GM18498 (cell line): ENCODE measurements at regions not wholly inside any gene's neighbourhood (a gene's known extent, or its start where the extent isn't known, plus 50 kb on each side); places are given as distances from the start of the nearest gene placed in this dataset.
"Not testable (repeated sequence)": the region's sequence is repeated elsewhere in the genome, so short reads cannot be mapped to it uniquely, and the experiment has no call there.

Experiments
- ATAC-seq: cut with Tn5 transposase; IDR thresholded peaks from one replicate; pipeline ENCODE4 v1.9.1; 2021; ENCODE audit warnings: mild to moderate bottlenecking, moderate library complexity; ENCODE audit not compliant: unreplicated experiment

GRCh38 chr5:168142402-168142801, 149.0 kb upstream of the WWC1 start:
- no peak for ATAC-seq

- ATAC-seq = not testable (repeated sequence)
These were observed 147.9 kb upstream of the WWC1 start for GRCh38 chr5:168143521-168143920.

GRCh38 chr5:168147106-168147505, 144.3 kb upstream of the WWC1 start:
- no peak for ATAC-seq

GRCh38 chr5:168147568-168148360, 143.7 kb upstream of the WWC1 start:
- ATAC-seq = no peak

- ATAC-seq = no peak
These were observed 140.4 kb upstream of the WWC1 start for GRCh38 chr5:168151041-168151440.

GRCh38 chr5:168152660-168153059, 138.8 kb upstream of the WWC1 start:
- no peak for ATAC-seq

GRCh38 chr5:168153263-168153875, 138.1 kb upstream of the WWC1 start:
- no peak for ATAC-seq

GRCh38 chr5:168153876-168154270, 137.6 kb upstream of the WWC1 start:
- no peak for ATAC-seq

- no peak for ATAC-seq
These were observed 135.9 kb upstream of the WWC1 start for GRCh38 chr5:168155585-168155984.

- ATAC-seq = no peak
These were observed 135.3 kb upstream of the WWC1 start for GRCh38 chr5:168156170-168156569.

GRCh38 chr5:168157141-168157540, 134.3 kb upstream of the WWC1 start:
- no peak for ATAC-seq

GRCh38 chr5:168159425-168159824, 132.0 kb upstream of the WWC1 start:
- ATAC-seq = peak; percentile 54

GRCh38 chr5:168162464-168162863, 129.0 kb upstream of the WWC1 start:
- no peak for ATAC-seq

- ATAC-seq = no peak
These were observed 127.5 kb upstream of the WWC1 start for GRCh38 chr5:168163966-168164365.

GRCh38 chr5:168165221-168165914, 126.1 kb upstream of the WWC1 start:
- no peak for ATAC-seq

GRCh38 chr5:168165977-168166376, 125.5 kb upstream of the WWC1 start:
- no peak for ATAC-seq

GRCh38 chr5:168167338-168167737, 124.1 kb upstream of the WWC1 start:
- ATAC-seq = no peak

GRCh38 chr5:168168978-168169698, 122.3 kb upstream of the WWC1 start:
- ATAC-seq = no peak

GRCh38 chr5:168169791-168170190, 121.7 kb upstream of the WWC1 start:
- no peak for ATAC-seq

- no peak for ATAC-seq
These were observed 119.3 kb upstream of the WWC1 start for GRCh38 chr5:168171901-168172759.
